Uterus (tissue), 3 donors: ENCODE measurements at regions not wholly inside any gene's neighbourhood (a gene's known extent, or its start where the extent isn't known, plus 50 kb on each side); places are given as distances from the start of the nearest gene placed in this dataset.

ENCODE experiments used
- DNase-seq, 2 donors: peaks; one replicate each; pipeline ENCODE4 v3.0.0-alpha.2; 2019 to 2020
- H3K27ac ChIP-seq, 2 donors: fragments of 200-600 bp; sonication (generic); 1 replicate in 1 of 2; 2 replicates in 1 of 2; pipeline ENCODE4 v1.5.1; 2016 to 2018
- H3K27me3 ChIP-seq, 2 donors: fragments of 200-600 bp; sonication (generic); one replicate each; pipeline ENCODE4 v1.5.1; 2018 to 2019; ENCODE audit warnings: control low read depth in 1 of 2
- H3K36me3 ChIP-seq, 2 donors: fragments of 200-600 bp; sonication (generic); one replicate each; pipeline ENCODE4 v1.5.1; 2019; ENCODE audit warnings: control low read depth in 1 of 2
- H3K4me1 ChIP-seq, 2 donors: fragments of 200-600 bp; sonication (generic); one replicate each; pipeline ENCODE4 v1.5.1; 2018 to 2019; ENCODE audit warnings: control low read depth in 1 of 2
- H3K4me3 ChIP-seq, 2 donors: fragments of 200-600 bp; sonication (generic); 1 replicate in 1 of 2; 2 replicates in 1 of 2; pipeline ENCODE4 v1.5.1; 2018 to 2019; ENCODE audit warnings: mild to moderate bottlenecking in 1 of 2
- H3K9me3 ChIP-seq, 2 donors: fragments of 200-600 bp; sonication (generic); one replicate each; pipeline ENCODE4 v1.5.1; 2019; ENCODE audit warnings: control low read depth in 1 of 2
- CTCF ChIP-seq, 4 experiments: fragments of 200-600 bp in 2 of 4; fragments of 450-650 bp in 2 of 4; sonication (generic) in 2 of 4; IDR thresholded peaks; one replicate each; pipeline ENCODE4 v1.5.1; 2016 to 2019; ENCODE audit warnings: antibody characterized with exemption in 4 of 4, mild to moderate bottlenecking in 2 of 4, moderate library complexity in 1 of 4
- POLR2A ChIP-seq, 2 donors: fragments of 450-650 bp; IDR thresholded peaks; one replicate each; pipeline ENCODE4 v1.6.1; 2016; ENCODE audit warnings: antibody characterized with exemption in 2 of 2, mild to moderate bottlenecking in 1 of 2, moderate library complexity in 1 of 2
- intact Hi-C: fragments of 100-400 bp; cut with DNase I; formaldehyde crosslinking; loops from one replicate; pipeline ENCODE4 v1.15.1; 2023; ENCODE audit warnings: low total_unique reads
- donor health status: DM: yes; HTN: yes; CAD: no.

DNA sequence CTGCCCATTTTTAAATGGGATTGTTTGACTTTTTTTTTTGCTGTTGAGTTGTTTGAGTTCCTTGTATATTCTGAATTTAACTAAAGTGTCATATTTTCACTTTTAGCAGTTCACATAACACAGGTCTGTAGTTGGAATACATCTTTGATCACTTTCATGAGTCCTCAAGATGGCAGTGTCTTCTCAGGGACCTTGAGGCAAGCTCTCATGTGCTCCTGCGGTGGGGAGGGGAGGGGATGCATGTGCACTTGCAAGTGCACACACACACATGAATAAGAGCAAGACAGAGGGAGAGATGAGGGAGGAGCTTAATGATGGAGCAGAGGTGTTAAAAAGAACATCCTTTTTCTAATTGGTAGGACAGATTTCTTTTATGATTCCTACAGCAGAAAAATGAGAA, 291.4 kb upstream of the OR4E1 start:
- H3K27ac ChIP-seq, result no peak overlapping the region
- no peak for DNase-seq
- TF ChIP-seq POLR2A (IDR thresholded peaks at IDR 0.05) (no peak), CTCF (IDR thresholded peaks at IDR 0.05) (no peak)
- no peak overlapping the region for H3K4me3 ChIP-seq
- no peaks in the 10 kb centered on the region for H3K4me1 ChIP-seq
- H3K9me3 ChIP-seq, result no peaks in the 10 kb centered on the region
- H3K27me3 ChIP-seq, result no peaks in the 10 kb centered on the region
- intact Hi-C loops, result no loop called here
- no peaks in the 10 kb centered on the region for H3K36me3 ChIP-seq

DNA sequence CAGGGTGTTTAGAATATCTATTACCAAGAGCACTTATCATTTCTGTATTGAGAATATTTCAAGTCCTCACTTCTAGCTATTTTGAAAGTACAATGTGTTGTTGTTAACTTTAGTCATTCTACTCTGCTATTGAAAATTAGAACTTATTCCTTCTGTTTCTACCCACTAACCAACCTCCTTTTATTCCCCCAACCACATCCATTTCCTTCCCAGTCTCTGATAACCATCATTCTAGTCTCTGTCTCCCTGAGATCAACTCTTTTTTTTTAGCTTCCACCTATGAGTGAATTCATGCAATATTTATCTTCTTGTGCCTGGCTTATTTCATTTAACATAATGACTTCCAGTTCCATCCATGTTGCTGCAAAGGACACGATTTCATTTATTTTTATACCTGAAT, 290.6 kb upstream of the OR4E1 start:
- Histone ChIP-seq H3K27ac (no peak overlapping the region), H3K4me1 (no peaks in the 10 kb centered on the region), H3K4me3 (no peak overlapping the region), H3K36me3 (no peaks in the 10 kb centered on the region), H3K27me3 (no peaks in the 10 kb centered on the region), H3K9me3 (no peaks in the 10 kb centered on the region)
- intact Hi-C loops, result no loop called here
- TF ChIP-seq CTCF (IDR thresholded peaks at IDR 0.05) (no peak), POLR2A (IDR thresholded peaks at IDR 0.05) (no peak)
- no peak for DNase-seq

GRCh38 chr14:21960636-21961035, 287.0 kb upstream of the OR4E1 start:
- Histone ChIP-seq H3K4me1 (no peaks in the 10 kb centered on the region), H3K27me3 (no peaks in the 10 kb centered on the region), H3K27ac (no peak overlapping the region), H3K36me3 (no peaks in the 10 kb centered on the region), H3K9me3 (no peaks in the 10 kb centered on the region), H3K4me3 (no peak overlapping the region)
- intact Hi-C loops, result no loop called here
- DNase-seq, result no peak
- TF ChIP-seq POLR2A (IDR thresholded peaks at IDR 0.05) (no peak), CTCF (IDR thresholded peaks at IDR 0.05) (no peak)

- Histone ChIP-seq H3K4me1 (no peaks in the 10 kb centered on the region), H3K4me3 (no peak overlapping the region), H3K27ac (no peak overlapping the region), H3K36me3 (no peaks in the 10 kb centered on the region), H3K9me3 (no peaks in the 10 kb centered on the region), H3K27me3 (no peaks in the 10 kb centered on the region)
- TF ChIP-seq CTCF (IDR thresholded peaks at IDR 0.05), result no peak
- no peak for TF ChIP-seq POLR2A (IDR thresholded peaks at IDR 0.05)
- DNase-seq, result no peak
- intact Hi-C loops, result no loop called here
Measured at GRCh38 chr14:21941885-21942284, 268.3 kb upstream of the OR4E1 start.

GRCh38 chr14:21940887-21941856, 267.6 kb upstream of the OR4E1 start:
- H3K27ac ChIP-seq, result no peak overlapping the region
- DNase-seq, result no peak
- H3K4me1 ChIP-seq, result no peaks in the 10 kb centered on the region
- TF ChIP-seq CTCF (IDR thresholded peaks at IDR 0.05) (no peak), POLR2A (IDR thresholded peaks at IDR 0.05) (no peak)
- no peak overlapping the region for H3K4me3 ChIP-seq
- H3K27me3 ChIP-seq, result no peaks in the 10 kb centered on the region
- intact Hi-C loops, result no loop called here
- H3K9me3 ChIP-seq, result no peaks in the 10 kb centered on the region
- H3K36me3 ChIP-seq, result no peaks in the 10 kb centered on the region
